SK-N-SH (cell line): ENCODE measurements at regions not wholly inside any gene's neighbourhood (a gene's known extent, or its start where the extent isn't known, plus 50 kb on each side); places are given as distances from the start of the nearest gene placed in this dataset.

ENCODE experiments used
- CTCF ChIA-PET: fragments of 300-600, 350-600 bp; formaldehyde crosslinking; extraction: SDS; loops from one replicate; lab custom pipeline; 2021; lab: Yijun Ruan, JAX
- POLR2A ChIA-PET: fragments of 350-600 bp; sonication (Branson Sonifier 250); formaldehyde crosslinking; extraction: SDS; loops from one replicate; lab custom pipeline; 2020; ENCODE audit warnings: antibody characterized with exemption, inconsistent platforms; lab: Yijun Ruan, JAX
- DNase-seq: peaks from one replicate; pipeline ENCODE4 v3.0.0; 2012
- H2AFZ ChIP-seq: fragments of 200-600 bp; sonication (generic); 2 replicates; pipeline ENCODE4 v1.8.1; 2016; ENCODE audit warnings: antibody characterized with exemption, mild to moderate bottlenecking, low read depth
- H3F3A ChIP-seq: fragments of 200-600 bp; sonication (generic); replicated peaks from 2 replicates; pipeline ENCODE3; 2016; ENCODE audit warnings: antibody characterized with exemption, mild to moderate bottlenecking; ENCODE audit not compliant: insufficient read depth
- H3K27ac ChIP-seq, 2 experiments: fragments of 200-500 bp in 1 of 2; fragments of 200-600 bp in 1 of 2; sonication (Bioruptor generic) in 1 of 2; sonication (generic), shearing (Covaris generic) in 1 of 2; 2 replicates each; pipeline versions ENCODE4 v1.5.1 to v1.6.1; 2014 to 2016; ENCODE audit warnings: low read depth in 2 of 2, inconsistent platforms in 1 of 2, low read length in 1 of 2, mild to moderate bottlenecking in 1 of 2, mixed read lengths in 1 of 2
- H3K27me3 ChIP-seq: fragments of 200-600 bp; sonication (generic), shearing (Covaris generic); 2 replicates; pipeline ENCODE4 v1.6.1; 2016; ENCODE audit warnings: mixed run types; ENCODE audit not compliant: insufficient read depth
- H3K36me3 ChIP-seq, 2 experiments: fragments of 200-500 bp in 1 of 2; fragments of 200-600 bp in 1 of 2; sonication (Bioruptor generic) in 1 of 2; sonication (generic) in 1 of 2; replicated peaks in 1 of 2; 2 replicates each; pipeline versions ENCODE3 to v1.5.1; 2014 to 2016; ENCODE audit warnings: low read length in 1 of 2, mild to moderate bottlenecking in 1 of 2; ENCODE audit not compliant: insufficient read depth in 2 of 2, control insufficient read depth in 1 of 2
- H3K4me1 ChIP-seq, 2 experiments: fragments of 200-500 bp in 1 of 2; fragments of 200-600 bp in 1 of 2; sonication (Bioruptor generic) in 1 of 2; sonication (generic), shearing (Covaris generic) in 1 of 2; 2 replicates each; pipeline versions ENCODE4 v1.5.1 to v1.6.1; 2014 to 2016; ENCODE audit warnings: low read depth in 1 of 2, low read length in 1 of 2, mixed run types in 1 of 2; ENCODE audit not compliant: insufficient read depth in 2 of 2, control insufficient read depth in 1 of 2
- H3K4me2 ChIP-seq: fragments of 200-600 bp; sonication (generic), shearing (Covaris generic); 2 replicates; pipeline ENCODE4 v1.6.1; 2017; ENCODE audit warnings: mixed run types
- H3K4me3 ChIP-seq, 2 experiments: fragments of 200-500 bp in 1 of 2; fragments of 200-600 bp in 1 of 2; sonication (Bioruptor generic) in 1 of 2; sonication (generic), shearing (Covaris generic) in 1 of 2; 2 replicates each; pipeline versions ENCODE4 v1.5.1 to v1.8.1; 2014 to 2016; ENCODE audit warnings: low read depth in 2 of 2, inconsistent platforms in 1 of 2, low read length in 1 of 2, mild to moderate bottlenecking in 1 of 2, mixed read lengths in 1 of 2, moderate library complexity in 1 of 2
- H3K79me2 ChIP-seq: fragments of 200-600 bp; sonication (generic); 2 replicates; pipeline ENCODE4 v1.8.1; 2017; ENCODE audit warnings: mild to moderate bottlenecking; ENCODE audit not compliant: insufficient read depth
- H3K9ac ChIP-seq: fragments of 200-600 bp; sonication (generic); 2 replicates; pipeline ENCODE4 v1.6.1; 2017; ENCODE audit warnings: mixed run types
- H3K9me2 ChIP-seq: fragments of 200-600 bp; sonication (generic); 2 replicates; pipeline ENCODE4 v1.6.1; 2017; ENCODE audit warnings: mixed run types
- H3K9me3 ChIP-seq: fragments of 200-600 bp; sonication (generic); 2 replicates; pipeline ENCODE4 v1.6.1; 2017; ENCODE audit warnings: mixed run types, mild to moderate bottlenecking, moderate library complexity
- H4K20me1 ChIP-seq: fragments of 200-600 bp; sonication (generic); 2 replicates; pipeline ENCODE4 v1.6.1; 2017; ENCODE audit warnings: mild to moderate bottlenecking, mixed run types; ENCODE audit not compliant: insufficient read depth
- CHD2 ChIP-seq: fragments of 150-350 bp; IDR thresholded peaks from 2 replicates; pipeline ENCODE4 v1.6.1; 2018; ENCODE audit warnings: low read length; ENCODE audit not compliant: partially characterized antibody
- ELF1 ChIP-seq: IDR thresholded peaks from 2 replicates; pipeline ENCODE4 v1.4.0; 2012
- EP300 ChIP-seq, 2 experiments: IDR thresholded peaks; 2 replicates each; pipeline versions ENCODE4 v1.4.0 to v1.6.1; 2012; ENCODE audit warnings: borderline replicate concordance in 1 of 2, low read depth in 1 of 2, low read length in 1 of 2
- EZH2phosphoT487 ChIP-seq: fragments of 200-600 bp; sonication (generic); IDR thresholded peaks from 2 replicates; pipeline ENCODE4 v1.6.1; 2017; ENCODE audit warnings: low read depth, mixed run types, mild to moderate bottlenecking, antibody characterized with exemption, moderate library complexity, borderline replicate concordance
- FOSL2 ChIP-seq: IDR thresholded peaks from 2 replicates; pipeline ENCODE4 v1.4.0; 2012; ENCODE audit warnings: low read depth, mild to moderate bottlenecking, moderate library complexity, borderline replicate concordance
- FOXJ3 ChIP-seq: sonication (generic); formaldehyde crosslinking; IDR thresholded peaks from 2 replicates; pipeline ENCODE4 v1.5.1; 2020; ENCODE audit warnings: mild to moderate bottlenecking, missing genetic modification reagents
- FOXM1 ChIP-seq: IDR thresholded peaks from 2 replicates; pipeline ENCODE4 v1.4.0; 2012; ENCODE audit warnings: low read depth, mild to moderate bottlenecking
- GABPA ChIP-seq: IDR thresholded peaks from 2 replicates; pipeline ENCODE4 v1.4.0; 2012; ENCODE audit warnings: low read depth, mild to moderate bottlenecking
- GATA2 ChIP-seq: sonication (generic); formaldehyde crosslinking; IDR thresholded peaks from 2 replicates; pipeline ENCODE4 v1.5.0; 2020; ENCODE audit warnings: mild to moderate bottlenecking, missing genetic modification reagents
- IRF3 ChIP-seq: fragments of 150-350 bp; IDR thresholded peaks from 2 replicates; pipeline ENCODE4 v1.6.1; 2016; ENCODE audit warnings: mild to moderate bottlenecking, low read depth, low read length
- MEF2A ChIP-seq: IDR thresholded peaks from 2 replicates; pipeline ENCODE4 v1.4.0; 2012; ENCODE audit warnings: low read depth, borderline replicate concordance
- MXI1 ChIP-seq: IDR thresholded peaks from 2 replicates; pipeline ENCODE4 v1.6.1; 2012; ENCODE audit warnings: mild to moderate bottlenecking, low read depth, low read length, improper control_type of control experiment
- NRF1 ChIP-seq: IDR thresholded peaks from 2 replicates; pipeline ENCODE4 v1.6.1; 2012; ENCODE audit warnings: low read depth, mild to moderate bottlenecking, low read length
- PBX3 ChIP-seq: IDR thresholded peaks from 2 replicates; pipeline ENCODE4; 2012
- RCOR1 ChIP-seq: fragments of 150-350 bp; IDR thresholded peaks from 2 replicates; pipeline ENCODE4 v1.6.1; 2017; ENCODE audit warnings: antibody characterized with exemption, low read length
- TEAD4 ChIP-seq: IDR thresholded peaks from 2 replicates; pipeline ENCODE4 v1.4.0; 2012; ENCODE audit warnings: mild to moderate bottlenecking, borderline replicate concordance; ENCODE audit not compliant: insufficient read depth
- YY1 ChIP-seq: IDR thresholded peaks from 2 replicates; pipeline ENCODE4 v1.4.0; 2012; ENCODE audit warnings: low read depth, mild to moderate bottlenecking
- WGBS: methylation state at CpG from one replicate; pipeline ENCODE4 v1.1.6; 2017; ENCODE audit warnings: low lambda C conversion rate; 5-methylcytosine and 5-hydroxymethylcytosine counted together
- TF ChIP-seq, protein P1 (sequence below): IDR thresholded peaks from 2 replicates; pipeline ENCODE4 v1.6.1; 2012; ENCODE audit warnings: mild to moderate bottlenecking, low read depth, low read length, moderate library complexity
- TF ChIP-seq, protein P2 (sequence below): fragments of 200-600 bp; sonication (generic); IDR thresholded peaks from 2 replicates; pipeline ENCODE4 v1.6.1; 2017; ENCODE audit warnings: antibody characterized with exemption, mild to moderate bottlenecking, moderate library complexity

DNA sequence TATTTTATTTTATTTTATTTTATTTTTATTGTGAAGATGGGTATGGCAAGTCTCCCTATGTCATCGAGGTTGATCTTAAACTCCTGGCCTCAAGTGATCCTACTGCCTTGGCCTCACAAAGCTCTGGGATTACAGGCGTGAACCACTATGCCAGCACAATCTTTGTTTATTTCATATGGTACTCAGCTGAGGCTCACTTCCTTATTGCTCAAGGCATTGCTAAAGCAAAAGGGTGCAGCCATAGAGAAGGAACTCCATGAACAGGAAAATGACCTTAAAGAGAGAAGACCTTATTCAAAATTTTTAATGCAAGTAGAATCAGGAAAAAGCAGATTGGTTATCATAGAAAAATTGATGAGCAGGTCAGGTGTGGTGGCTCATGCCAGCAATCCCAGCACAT, 110.6 kb upstream of the RBBP6 start:
- POLR2A ChIA-PET: interaction anchor here (0.6 kb wide), 1 partner anchor 10 kb away, joined by 3 read pairs; no protein-coding TSS in a partner anchor
- H3K4me3 ChIP-seq: no peak overlapping the region
- no peaks in the 10 kb centered on the region for H4K20me1 ChIP-seq
- no peak overlapping the region for H3K4me2 ChIP-seq
- no peaks in the 10 kb centered on the region for H3K9me2 ChIP-seq
- H3K79me2 ChIP-seq: no peaks in the 10 kb centered on the region
- TF ChIP-seq, protein P1, sequence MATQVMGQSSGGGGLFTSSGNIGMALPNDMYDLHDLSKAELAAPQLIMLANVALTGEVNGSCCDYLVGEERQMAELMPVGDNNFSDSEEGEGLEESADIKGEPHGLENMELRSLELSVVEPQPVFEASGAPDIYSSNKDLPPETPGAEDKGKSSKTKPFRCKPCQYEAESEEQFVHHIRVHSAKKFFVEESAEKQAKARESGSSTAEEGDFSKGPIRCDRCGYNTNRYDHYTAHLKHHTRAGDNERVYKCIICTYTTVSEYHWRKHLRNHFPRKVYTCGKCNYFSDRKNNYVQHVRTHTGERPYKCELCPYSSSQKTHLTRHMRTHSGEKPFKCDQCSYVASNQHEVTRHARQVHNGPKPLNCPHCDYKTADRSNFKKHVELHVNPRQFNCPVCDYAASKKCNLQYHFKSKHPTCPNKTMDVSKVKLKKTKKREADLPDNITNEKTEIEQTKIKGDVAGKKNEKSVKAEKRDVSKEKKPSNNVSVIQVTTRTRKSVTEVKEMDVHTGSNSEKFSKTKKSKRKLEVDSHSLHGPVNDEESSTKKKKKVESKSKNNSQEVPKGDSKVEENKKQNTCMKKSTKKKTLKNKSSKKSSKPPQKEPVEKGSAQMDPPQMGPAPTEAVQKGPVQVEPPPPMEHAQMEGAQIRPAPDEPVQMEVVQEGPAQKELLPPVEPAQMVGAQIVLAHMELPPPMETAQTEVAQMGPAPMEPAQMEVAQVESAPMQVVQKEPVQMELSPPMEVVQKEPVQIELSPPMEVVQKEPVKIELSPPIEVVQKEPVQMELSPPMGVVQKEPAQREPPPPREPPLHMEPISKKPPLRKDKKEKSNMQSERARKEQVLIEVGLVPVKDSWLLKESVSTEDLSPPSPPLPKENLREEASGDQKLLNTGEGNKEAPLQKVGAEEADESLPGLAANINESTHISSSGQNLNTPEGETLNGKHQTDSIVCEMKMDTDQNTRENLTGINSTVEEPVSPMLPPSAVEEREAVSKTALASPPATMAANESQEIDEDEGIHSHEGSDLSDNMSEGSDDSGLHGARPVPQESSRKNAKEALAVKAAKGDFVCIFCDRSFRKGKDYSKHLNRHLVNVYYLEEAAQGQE: no peak
- no peak for TF ChIP-seq IRF3
- TF ChIP-seq CHD2: no peak
- no peak for TF ChIP-seq YY1
- no peak for TF ChIP-seq MXI1
- TF ChIP-seq TEAD4: no peak
- TF ChIP-seq PBX3: no peak
- no peak for TF ChIP-seq EP300 (IDR thresholded peaks at IDR 0.05; ENCODE audit: borderline replicate concordance in 1 of 2, low read depth in 1 of 2, low read length in 1 of 2)
- TF ChIP-seq MEF2A: no peak
- TF ChIP-seq NRF1: no peak
- no peak for TF ChIP-seq FOSL2
- no peak for TF ChIP-seq FOXM1
- TF ChIP-seq GABPA: no peak
- TF ChIP-seq, protein P2, sequence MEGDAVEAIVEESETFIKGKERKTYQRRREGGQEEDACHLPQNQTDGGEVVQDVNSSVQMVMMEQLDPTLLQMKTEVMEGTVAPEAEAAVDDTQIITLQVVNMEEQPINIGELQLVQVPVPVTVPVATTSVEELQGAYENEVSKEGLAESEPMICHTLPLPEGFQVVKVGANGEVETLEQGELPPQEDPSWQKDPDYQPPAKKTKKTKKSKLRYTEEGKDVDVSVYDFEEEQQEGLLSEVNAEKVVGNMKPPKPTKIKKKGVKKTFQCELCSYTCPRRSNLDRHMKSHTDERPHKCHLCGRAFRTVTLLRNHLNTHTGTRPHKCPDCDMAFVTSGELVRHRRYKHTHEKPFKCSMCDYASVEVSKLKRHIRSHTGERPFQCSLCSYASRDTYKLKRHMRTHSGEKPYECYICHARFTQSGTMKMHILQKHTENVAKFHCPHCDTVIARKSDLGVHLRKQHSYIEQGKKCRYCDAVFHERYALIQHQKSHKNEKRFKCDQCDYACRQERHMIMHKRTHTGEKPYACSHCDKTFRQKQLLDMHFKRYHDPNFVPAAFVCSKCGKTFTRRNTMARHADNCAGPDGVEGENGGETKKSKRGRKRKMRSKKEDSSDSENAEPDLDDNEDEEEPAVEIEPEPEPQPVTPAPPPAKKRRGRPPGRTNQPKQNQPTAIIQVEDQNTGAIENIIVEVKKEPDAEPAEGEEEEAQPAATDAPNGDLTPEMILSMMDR: no peak
- no peak for TF ChIP-seq RCOR1
- TF ChIP-seq ELF1: no peak
- no peak for TF ChIP-seq FOXJ3 (CRISPR knock-in tag)
- TF ChIP-seq EZH2phosphoT487: no peak
- TF ChIP-seq GATA2 (CRISPR knock-in tag): no peak
- TF ChIP-seq, all 33 proteins: peak for 0
- no peak overlapping the region for H3K27ac ChIP-seq
- CTCF ChIA-PET: interaction anchor here (1.2 kb wide), 1 partner anchor 412 kb away, joined by 3 read pairs; no protein-coding TSS in a partner anchor
- H3K9ac ChIP-seq: no peak overlapping the region
- no peaks in the 10 kb centered on the region for H3K36me3 ChIP-seq
- DNase-seq: no peak
- H3K4me1 ChIP-seq: no peaks in the 10 kb centered on the region
- H3K27me3 ChIP-seq: no peaks in the 10 kb centered on the region; the same call in 1 of the 2 replicates
- no peak overlapping the region for H2AFZ ChIP-seq
- H3F3A ChIP-seq: no peaks in the 10 kb centered on the region
- WGBS: 7% methylated on average over 2 of the region's 2 CpGs
- no peaks in the 10 kb centered on the region for H3K9me3 ChIP-seq
